Psoas muscle (tissue), 7 donors: ENCODE measurements at regions not wholly inside any gene's neighbourhood (a gene's known extent, or its start where the extent isn't known, plus 50 kb on each side); places are given as distances from the start of the nearest gene placed in this dataset.

Source experiments
- ATAC-seq, 4 donors: fragments of 200-7000 bp; cut with Tn5 transposase; one replicate each; pipeline ENCODE4 v1.9.1; 2020; ENCODE audit warnings: moderate library complexity in 3 of 4, mild to moderate bottlenecking in 2 of 4
- DNase-seq, 2 donors: peaks; one replicate each; pipeline ENCODE4 v3.0.0-alpha.2; 2020
- H3K27ac ChIP-seq: fragments of 200-600 bp; one replicate; pipeline ENCODE4 v1.8.0; 2022
- H3K27me3 ChIP-seq, 3 donors: fragments of 200-600 bp in 1 of 3; one replicate each; pipeline versions ENCODE4 v1.6.1 to v1.8.0; 2013 to 2022; ENCODE audit warnings: low read length in 2 of 3, mild to moderate bottlenecking in 2 of 3, moderate library complexity in 1 of 3; ENCODE audit not compliant: insufficient read depth in 3 of 3
- H3K36me3 ChIP-seq, 2 donors: fragments of 200-600 bp in 1 of 2; one replicate each; pipeline versions ENCODE4 v1.6.1 to v1.8.0; 2013 to 2022; ENCODE audit warnings: low read depth in 1 of 2, mild to moderate bottlenecking in 1 of 2, moderate library complexity in 1 of 2; ENCODE audit not compliant: insufficient read depth in 1 of 2
- H3K4me1 ChIP-seq: fragments of 200-600 bp; one replicate; pipeline ENCODE4 v1.8.0; 2022
- H3K4me3 ChIP-seq: fragments of 200-600 bp; one replicate; pipeline ENCODE4 v1.8.0; 2022; ENCODE audit warnings: mild to moderate bottlenecking
- H3K9me3 ChIP-seq: fragments of 200-600 bp; one replicate; pipeline ENCODE4 v1.8.0; 2022
- CTCF ChIP-seq: fragments of 200-600 bp; IDR thresholded peaks from one replicate; pipeline ENCODE4 v1.8.0; 2022; ENCODE audit warnings: antibody characterized with exemption
- WGBS, 3 donors: extraction: QIAGEN DNeasy Blood & Tissue Kit; methylation state at CpG; one replicate each; pipeline versions ENCODE4 v1.1.6 to v1.1.7; 2013; 5-methylcytosine and 5-hydroxymethylcytosine counted together
- intact Hi-C, 2 donors: fragments of 100-400 bp; cut with DNase I; formaldehyde crosslinking; loops; one replicate each; pipeline versions ENCODE4 v1.11.0 to v1.14.2; 2022
- donor health status: healthy with polysubstance abuse.
- donor health status: DM: no; HTN: no; CAD: no; lungs with moderate emphysema.
- donor health status: Bipolar disorder and iron deficiency.
- donor health status: healthy.
- donor health status: DM: yes; HTN: yes; CAD: no.
- donor health status: DM: no; HTN: no; CAD: no.
- donor health status: DM: yes; HTN: yes; CAD: no.

GRCh38 chr13:90070362-90070761 lies 1277.1 kb upstream of the MIR17HG start:
- no peak for DNase-seq
- no peaks in the 10 kb centered on the region for H3K9me3 ChIP-seq
- ATAC-seq: no peak
- H3K4me3 ChIP-seq: no peak overlapping the region
- no peaks in the 10 kb centered on the region for H3K27me3 ChIP-seq
- H3K4me1 ChIP-seq: no peaks in the 10 kb centered on the region
- H3K36me3 ChIP-seq: no peaks in the 10 kb centered on the region
- intact Hi-C loops: no loop called here
- no peak overlapping the region for H3K27ac ChIP-seq
- WGBS, 3 donors: 89 to 93% (median 93%) methylated on average over 1 of the region's 1 CpG
- no peak for TF ChIP-seq CTCF

- intact Hi-C loops: no loop called here
- no peaks in the 10 kb centered on the region for H3K4me1 ChIP-seq
- DNase-seq: no peak
- no peak for TF ChIP-seq CTCF
- no peak overlapping the region for H3K27ac ChIP-seq
- H3K27me3 ChIP-seq: no peaks in the 10 kb centered on the region
- no peak overlapping the region for H3K4me3 ChIP-seq
- no peaks in the 10 kb centered on the region for H3K36me3 ChIP-seq
- no peaks in the 10 kb centered on the region for H3K9me3 ChIP-seq
- ATAC-seq: no peak
- 56 to 91% (median 73%) methylated on average over 4 of the region's 4 CpGs for WGBS, 3 donors
Measured at GRCh38 chr13:90070837-90071525, 1276.5 kb upstream of the MIR17HG start.

- ATAC-seq (no peak), DNase-seq (no peak)
- no peak overlapping the region for H3K4me3 ChIP-seq
- TF ChIP-seq CTCF: no peak
- no peaks in the 10 kb centered on the region for H3K9me3 ChIP-seq
- H3K4me1 ChIP-seq: no peaks in the 10 kb centered on the region
- no peak overlapping the region for H3K27ac ChIP-seq
- no peaks in the 10 kb centered on the region for H3K27me3 ChIP-seq
- H3K36me3 ChIP-seq: no peaks in the 10 kb centered on the region
- intact Hi-C loops: no loop called here
- WGBS, 3 donors: 98 to 100% (median 100%) methylated on average over 1 of the region's 1 CpG
Measured at GRCh38 chr13:90084684-90085290, 1262.7 kb upstream of the MIR17HG start.

- ATAC-seq (no peak), DNase-seq (no peak)
- TF ChIP-seq CTCF: no peak
- Histone ChIP-seq H3K27me3 (no peaks in the 10 kb centered on the region), H3K27ac (no peak overlapping the region), H3K36me3 (no peaks in the 10 kb centered on the region), H3K4me1 (no peaks in the 10 kb centered on the region), H3K9me3 (no peaks in the 10 kb centered on the region), H3K4me3 (no peak overlapping the region)
- intact Hi-C loops: no loop called here
- 80 to 96% (median 83%) methylated on average over 3 of the region's 3 CpGs for WGBS, 3 donors
Measured at GRCh38 chr13:90089051-90089450, 1258.4 kb upstream of the MIR17HG start.

GRCh38 chr13:90091611-90092010 lies 1255.9 kb upstream of the MIR17HG start:
- H3K36me3 ChIP-seq: no peaks in the 10 kb centered on the region
- H3K4me3 ChIP-seq: no peak overlapping the region
- no peaks in the 10 kb centered on the region for H3K4me1 ChIP-seq
- intact Hi-C loops: no loop called here
- no peaks in the 10 kb centered on the region for H3K27me3 ChIP-seq
- no peak for ATAC-seq
- no peaks in the 10 kb centered on the region for H3K9me3 ChIP-seq
- no peak overlapping the region for H3K27ac ChIP-seq
- DNase-seq: no peak
- no peak for TF ChIP-seq CTCF
- 24 to 66% (median 43%) methylated on average over 4 of the region's 4 CpGs for WGBS, 3 donors
